K562 (cell line): ENCODE measurements at regions not wholly inside any gene's neighbourhood (a gene's known extent, or its start where the extent isn't known, plus 50 kb on each side); places are given as distances from the start of the nearest gene placed in this dataset.

ENCODE experiments used
- ATAC-seq: fragments of 200-7000 bp; cut with Tn5 transposase; 3 replicates; pipeline ENCODE4 v1.9.1; 2020; ENCODE audit warnings: moderate library complexity
- BruUV-seq: library from RNA; stranded (reverse); fragments of 400-500 nt; replicated peaks from 2 replicates; lab custom pipeline; 2021; lab: Mats Ljungman, UMichigan
- CTCF ChIA-PET: fragments of 300-600 bp; formaldehyde crosslinking; extraction: SDS; loops from one replicate; lab custom pipeline; 2021; ENCODE audit warnings: low intra/inter-chr PET ratio; lab: Yijun Ruan, JAX
- POLR2A ChIA-PET: fragments of 300-600, 350-650 bp; sonication (Branson Sonifier 250); formaldehyde crosslinking; extraction: SDS; loops from one replicate; lab custom pipeline; 2021; ENCODE audit warnings: antibody characterized with exemption, inconsistent platforms; lab: Yijun Ruan, JAX
- DNase-seq, 4 experiments: peaks; one replicate each; pipeline versions ENCODE4 v3.0.0 to v3.0.0-alpha.2; 2011 to 2018; ENCODE audit warnings: low spot score in 3 of 4, mixed read lengths in 3 of 4; ENCODE audit errors: extremely low read depth in 1 of 4
- FAIRE-seq: peaks from 2 replicates; lab custom pipeline; 2011; peaks lifted over from hg19 to GRCh38; lab: Jason Lieb, UNC
- H2AFZ ChIP-seq: 2 replicates; pipeline ENCODE4 v1.6.0; 2011; ENCODE audit warnings: low read depth, low read length, control low read depth, inconsistent platforms
- H3K27ac ChIP-seq: fragments of 200-600 bp; 3 replicates; pipeline ENCODE4 v1.8.0; 2011; ENCODE audit warnings: low read depth, mild to moderate bottlenecking, control low read depth, inconsistent platforms, low read length, moderate library complexity, mixed read lengths; ENCODE audit errors: extremely low read depth
- H3K27me3 ChIP-seq, 2 experiments: fragments of 300-600 bp in 1 of 2; 2 replicates in 1 of 2; 3 replicates in 1 of 2; pipeline versions ENCODE4 v1.6.0 to v1.8.0; 2011; ENCODE audit warnings: inconsistent platforms in 2 of 2, low read length in 2 of 2, mild to moderate bottlenecking in 1 of 2, mixed read lengths in 1 of 2, moderate library complexity in 1 of 2; ENCODE audit not compliant: control insufficient read depth in 2 of 2, insufficient read depth in 2 of 2
- H3K36me3 ChIP-seq: fragments of 300-600 bp; 3 replicates; pipeline ENCODE4 v1.8.0; 2011; ENCODE audit warnings: mild to moderate bottlenecking, low read length, inconsistent platforms; ENCODE audit not compliant: control insufficient read depth, insufficient read depth
- H3K4me1 ChIP-seq, 2 experiments: fragments of 200-600 bp in 1 of 2; replicated peaks in 1 of 2; 2 replicates in 1 of 2; 3 replicates in 1 of 2; pipeline versions ENCODE4 v1.5.1 to v1.8.0; 2011; ENCODE audit warnings: inconsistent platforms in 2 of 2, low read length in 2 of 2, mild to moderate bottlenecking in 1 of 2, mixed read lengths in 1 of 2, moderate library complexity in 1 of 2; ENCODE audit not compliant: control insufficient read depth in 2 of 2, insufficient read depth in 2 of 2
- H3K4me2 ChIP-seq: 2 replicates; pipeline ENCODE4 v1.6.1; 2011; ENCODE audit warnings: low read length, control low read depth, inconsistent platforms, mixed read lengths; ENCODE audit not compliant: insufficient read depth
- H3K4me3 ChIP-seq: fragments of 200-600 bp; sonication (generic), shearing (Covaris generic); 2 replicates; pipeline ENCODE4 v1.5.1; 2016; ENCODE audit warnings: control low read depth, inconsistent platforms
- H3K79me2 ChIP-seq: fragments of 200-600 bp; 3 replicates; pipeline ENCODE4 v1.8.0; 2011; ENCODE audit warnings: low read length, inconsistent platforms; ENCODE audit not compliant: control insufficient read depth, insufficient read depth
- H3K9ac ChIP-seq, 2 experiments: 2 replicates each; pipeline versions ENCODE4 v1.6.0 to v1.6.1; 2011; ENCODE audit warnings: low read depth in 2 of 2, low read length in 2 of 2, control low read depth in 1 of 2, inconsistent platforms in 1 of 2, mild to moderate bottlenecking in 1 of 2, mixed read lengths in 1 of 2; ENCODE audit not compliant: insufficient read depth in 1 of 2
- H3K9me1 ChIP-seq: one replicate; pipeline ENCODE4 v1.6.0; 2011; ENCODE audit warnings: inconsistent platforms, mild to moderate bottlenecking, low read length, moderate library complexity; ENCODE audit not compliant: control insufficient read depth, insufficient read depth
- H3K9me3 ChIP-seq: replicated peaks from 2 replicates; pipeline ENCODE4 v1.5.1; 2011; ENCODE audit warnings: low read depth, low read length, inconsistent platforms; ENCODE audit not compliant: control insufficient read depth, insufficient read depth
- H4K20me1 ChIP-seq: replicated peaks from 2 replicates; pipeline ENCODE4 v1.6.1; 2011; ENCODE audit warnings: low read length, inconsistent platforms, mixed read lengths; ENCODE audit not compliant: control insufficient read depth, insufficient read depth
- ZNF778 ChIP-seq: fragments of 450-650 bp; formaldehyde crosslinking; IDR thresholded peaks from 2 replicates; pipeline ENCODE4 v1.4.0; 2020; ENCODE audit warnings: mild to moderate bottlenecking, moderate library complexity
- WGBS: fragments of 100-300 bp; shearing (Covaris generic); methylation state at CpG from one replicate; pipeline ENCODE4 v1.1.6; 2016; ENCODE audit warnings: low coverage, mixed read lengths; ENCODE audit not compliant: insufficient coverage; ENCODE audit errors: missing lambda C conversion rate; 5-methylcytosine and 5-hydroxymethylcytosine counted together
- in situ Hi-C: fragments of 300-500 bp; cut with MboI; formaldehyde crosslinking; loops from 4 replicates; pipeline ENCODE4 v1.15.0; 2018; ENCODE audit warnings: inconsistent platforms, mixed read lengths
- intact Hi-C: fragments of 100-400 bp; cut with micrococcal nuclease; formaldehyde crosslinking; loops from 2 replicates; pipeline ENCODE4 v1.14.2; 2022
- TF ChIP-seq, protein P1 (sequence below): fragments of 450-650 bp; IDR thresholded peaks from 2 replicates; pipeline ENCODE4 v1.6.1; 2016; ENCODE audit warnings: low read depth

DNA sequence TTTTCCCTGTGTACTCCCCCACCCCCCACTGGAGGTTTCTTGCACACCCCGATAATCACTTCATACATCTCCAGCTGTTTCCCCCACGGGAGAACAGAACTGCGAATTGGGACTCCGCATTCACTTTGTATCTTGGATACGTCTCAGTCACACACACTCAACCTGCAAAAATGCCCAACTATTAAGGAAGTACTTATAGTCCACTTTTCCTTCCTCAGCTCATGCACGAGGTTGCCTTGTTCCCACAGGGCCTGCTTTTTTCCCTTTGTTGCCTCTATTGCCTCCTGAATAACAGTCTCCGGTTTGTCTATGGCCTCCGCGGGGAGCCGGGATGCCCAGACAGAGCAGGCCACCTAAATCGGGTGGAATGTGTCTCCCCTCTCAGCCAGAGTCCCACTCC is 282.3 kb downstream of the PYDC2 start:
- TF ChIP-seq, protein P1, sequence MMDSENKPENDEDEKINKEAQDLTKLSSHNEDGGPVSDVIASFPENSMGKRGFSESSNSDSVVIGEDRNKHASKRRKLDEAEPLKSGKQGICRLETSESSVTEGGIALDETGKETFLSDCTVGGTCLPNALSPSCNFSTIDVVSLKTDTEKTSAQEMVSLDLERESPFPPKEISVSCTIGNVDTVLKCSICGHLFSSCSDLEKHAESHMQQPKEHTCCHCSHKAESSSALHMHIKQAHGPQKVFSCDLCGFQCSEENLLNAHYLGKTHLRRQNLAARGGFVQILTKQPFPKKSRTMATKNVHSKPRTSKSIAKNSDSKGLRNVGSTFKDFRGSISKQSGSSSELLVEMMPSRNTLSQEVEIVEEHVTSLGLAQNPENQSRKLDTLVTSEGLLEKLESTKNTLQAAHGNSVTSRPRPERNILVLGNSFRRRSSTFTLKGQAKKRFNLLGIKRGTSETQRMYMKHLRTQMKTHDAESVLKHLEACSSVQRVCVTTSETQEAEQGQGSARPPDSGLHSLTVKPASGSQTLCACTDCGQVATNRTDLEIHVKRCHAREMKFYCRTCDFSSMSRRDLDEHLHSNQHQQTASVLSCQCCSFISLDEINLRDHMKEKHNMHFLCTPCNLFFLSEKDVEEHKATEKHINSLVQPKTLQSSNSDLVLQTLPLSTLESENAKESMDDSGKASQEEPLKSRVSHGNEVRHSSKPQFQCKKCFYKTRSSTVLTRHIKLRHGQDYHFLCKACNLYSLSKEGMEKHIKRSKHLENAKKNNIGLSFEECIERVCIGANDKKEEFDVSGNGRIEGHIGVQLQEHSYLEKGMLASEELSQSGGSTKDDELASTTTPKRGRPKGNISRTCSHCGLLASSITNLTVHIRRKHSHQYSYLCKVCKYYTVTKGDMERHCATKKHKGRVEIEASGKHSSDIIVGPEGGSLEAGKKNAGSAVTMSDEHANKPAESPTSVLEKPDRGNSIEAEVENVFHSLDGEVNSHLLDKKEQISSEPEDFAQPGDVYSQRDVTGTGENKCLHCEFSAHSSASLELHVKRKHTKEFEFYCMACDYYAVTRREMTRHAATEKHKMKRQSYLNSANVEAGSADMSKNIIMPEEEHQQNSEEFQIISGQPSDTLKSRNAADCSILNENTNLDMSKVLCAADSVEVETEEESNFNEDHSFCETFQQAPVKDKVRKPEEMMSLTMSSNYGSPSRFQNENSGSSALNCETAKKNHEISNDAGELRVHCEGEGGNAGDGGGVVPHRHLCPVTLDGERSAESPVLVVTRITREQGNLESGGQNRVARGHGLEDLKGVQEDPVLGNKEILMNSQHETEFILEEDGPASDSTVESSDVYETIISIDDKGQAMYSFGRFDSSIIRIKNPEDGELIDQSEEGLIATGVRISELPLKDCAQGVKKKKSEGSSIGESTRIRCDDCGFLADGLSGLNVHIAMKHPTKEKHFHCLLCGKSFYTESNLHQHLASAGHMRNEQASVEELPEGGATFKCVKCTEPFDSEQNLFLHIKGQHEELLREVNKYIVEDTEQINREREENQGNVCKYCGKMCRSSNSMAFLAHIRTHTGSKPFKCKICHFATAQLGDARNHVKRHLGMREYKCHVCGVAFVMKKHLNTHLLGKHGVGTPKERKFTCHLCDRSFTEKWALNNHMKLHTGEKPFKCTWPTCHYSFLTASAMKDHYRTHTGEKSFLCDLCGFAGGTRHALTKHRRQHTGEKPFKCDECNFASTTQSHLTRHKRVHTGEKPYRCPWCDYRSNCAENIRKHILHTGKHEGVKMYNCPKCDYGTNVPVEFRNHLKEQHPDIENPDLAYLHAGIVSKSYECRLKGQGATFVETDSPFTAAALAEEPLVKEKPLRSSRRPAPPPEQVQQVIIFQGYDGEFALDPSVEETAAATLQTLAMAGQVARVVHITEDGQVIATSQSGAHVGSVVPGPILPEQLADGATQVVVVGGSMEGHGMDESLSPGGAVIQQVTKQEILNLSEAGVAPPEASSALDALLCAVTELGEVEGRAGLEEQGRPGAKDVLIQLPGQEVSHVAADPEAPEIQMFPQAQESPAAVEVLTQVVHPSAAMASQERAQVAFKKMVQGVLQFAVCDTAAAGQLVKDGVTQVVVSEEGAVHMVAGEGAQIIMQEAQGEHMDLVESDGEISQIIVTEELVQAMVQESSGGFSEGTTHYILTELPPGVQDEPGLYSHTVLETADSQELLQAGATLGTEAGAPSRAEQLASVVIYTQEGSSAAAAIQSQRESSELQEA = no peak
- TF ChIP-seq ZNF778 (CRISPR knock-in tag) = no peak
- TF ChIP-seq, all 486 proteins: peak for 0
- ATAC-seq (no peak), DNase-seq (no peak), FAIRE-seq (no peak)
- H3K36me3 ChIP-seq = no peaks in the 10 kb centered on the region
- no peaks in the 10 kb centered on the region for H4K20me1 ChIP-seq
- no TSS peak for BruUV-seq
- in situ Hi-C loops = no loop called here
- no peaks in the 10 kb centered on the region for H3K9me1 ChIP-seq
- no peaks in the 10 kb centered on the region for H3K79me2 ChIP-seq
- POLR2A ChIA-PET = no interaction called here
- H3K4me3 ChIP-seq = no peak overlapping the region
- H3K9me3 ChIP-seq = no peaks in the 10 kb centered on the region
- H2AFZ ChIP-seq = no peak overlapping the region
- intact Hi-C loops = no loop called here
- H3K9ac ChIP-seq = no peak overlapping the region
- H3K4me2 ChIP-seq = no peak overlapping the region
- no peaks in the 10 kb centered on the region for H3K27me3 ChIP-seq
- H3K4me1 ChIP-seq = no peaks in the 10 kb centered on the region
- 9% methylated on average over 11 of the region's 11 CpGs for WGBS
- CTCF ChIA-PET = no interaction called here
- no peak overlapping the region for H3K27ac ChIP-seq
